SIG-M5 treated with dmso at 0.1 percent for 504 hours (cell line): ENCODE measurements at regions not wholly inside any gene's neighbourhood (a gene's known extent, or its start where the extent isn't known, plus 50 kb on each side); places are given as distances from the start of the nearest gene placed in this dataset.
"Not testable (repeated sequence)": the region's sequence is repeated elsewhere in the genome, so short reads cannot be mapped to it uniquely, and the experiment has no call there.

Source experiments
- DNase-seq: peaks from one replicate; lab custom pipeline; 2025; ENCODE audit not compliant: unreplicated experiment; lab: John Stamatoyannopoulos, UW

DNA sequence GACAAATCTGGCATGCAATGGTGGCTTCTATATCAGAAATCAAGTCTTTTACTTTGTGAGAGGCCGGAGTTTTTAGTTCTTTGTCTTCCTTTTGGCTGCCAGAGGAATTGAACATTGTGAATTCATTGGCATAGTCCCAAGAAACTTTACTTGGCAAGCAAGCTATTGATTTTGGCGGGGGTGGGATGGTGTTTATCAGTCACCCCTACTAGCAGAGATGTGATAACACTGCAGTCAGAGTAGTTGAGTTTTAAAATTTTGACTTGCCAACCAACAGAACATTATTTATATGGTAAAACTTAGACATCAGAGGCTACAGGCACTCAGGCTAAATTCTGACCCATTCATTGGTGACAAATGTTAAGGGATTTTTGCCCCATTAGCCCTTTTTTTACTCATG, 129.7 kb downstream of the FAM72C start:
- DNase-seq: not testable (repeated sequence)

DNA sequence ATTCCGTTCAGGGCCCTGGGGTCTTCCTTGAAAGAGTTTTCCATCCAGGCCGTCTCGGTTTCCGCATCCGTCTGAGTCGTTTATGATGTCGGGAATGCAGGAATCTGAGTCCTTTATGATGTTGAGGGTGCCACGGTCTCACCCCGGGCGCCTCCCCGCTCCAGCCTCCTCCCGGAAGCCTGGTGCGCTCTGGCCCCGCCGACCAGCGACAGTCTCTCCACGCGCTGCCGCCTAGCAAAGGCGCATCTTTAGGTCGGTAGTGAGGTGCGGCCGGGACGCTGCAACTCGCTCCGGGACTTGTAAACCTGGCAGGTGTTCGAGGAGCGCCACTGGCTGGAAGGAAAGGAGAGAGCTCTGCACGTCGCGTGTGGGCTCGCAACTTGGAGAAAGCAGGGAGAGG, 132.6 kb downstream of the FAM72C start:
- not testable (repeated sequence) for DNase-seq

DNA sequence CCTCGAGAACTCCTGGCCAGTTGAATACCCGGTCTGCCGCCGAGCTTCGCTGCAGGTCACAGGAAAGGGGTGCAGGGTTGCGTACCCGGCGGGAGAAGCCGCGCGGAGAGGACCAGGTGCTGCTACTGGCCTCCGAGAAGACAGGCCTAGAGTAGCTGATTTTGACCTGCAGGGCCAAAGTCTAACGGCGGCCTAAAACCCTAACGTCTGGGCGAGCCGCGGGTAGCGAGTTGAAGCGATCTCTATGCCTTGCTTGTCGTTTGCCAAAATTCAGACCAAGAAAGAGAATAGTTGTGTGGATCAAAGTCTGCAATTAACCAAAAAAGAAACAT, 133.2 kb downstream of the FAM72C start:
- DNase-seq: not testable (repeated sequence)

DNA sequence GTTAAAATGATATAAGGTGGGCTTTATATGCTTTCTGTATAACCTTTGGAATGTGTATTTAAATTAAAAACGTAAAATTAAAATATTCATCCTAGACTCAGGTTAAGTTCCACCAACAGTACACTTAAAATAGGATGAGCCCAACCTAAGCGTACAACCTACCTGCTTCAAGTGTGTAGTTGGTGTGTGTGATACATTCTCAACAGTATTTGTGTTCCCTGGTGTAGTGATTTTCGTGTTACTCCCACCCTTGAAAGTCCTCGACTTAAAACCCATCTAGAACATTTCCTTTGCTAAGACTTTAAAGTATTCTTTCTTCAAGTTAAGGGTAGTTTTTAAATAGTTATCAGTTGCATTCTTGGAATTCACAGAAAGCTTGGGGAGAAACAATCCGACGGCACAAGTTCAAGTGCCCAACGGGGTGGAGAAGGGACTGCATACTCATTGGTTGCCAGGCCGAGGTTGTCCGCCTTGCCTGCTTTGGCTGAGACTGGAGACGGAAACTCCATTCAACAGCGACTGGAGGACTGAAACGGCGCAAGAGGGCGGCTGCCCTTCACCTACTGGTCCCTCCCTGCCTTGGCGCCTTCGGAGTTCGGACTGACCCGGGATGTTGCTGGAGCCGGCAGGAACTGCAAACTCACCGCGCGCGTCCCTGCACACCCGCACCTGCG, 133.7 kb downstream of the FAM72C start:
- not testable (repeated sequence) for DNase-seq

DNA sequence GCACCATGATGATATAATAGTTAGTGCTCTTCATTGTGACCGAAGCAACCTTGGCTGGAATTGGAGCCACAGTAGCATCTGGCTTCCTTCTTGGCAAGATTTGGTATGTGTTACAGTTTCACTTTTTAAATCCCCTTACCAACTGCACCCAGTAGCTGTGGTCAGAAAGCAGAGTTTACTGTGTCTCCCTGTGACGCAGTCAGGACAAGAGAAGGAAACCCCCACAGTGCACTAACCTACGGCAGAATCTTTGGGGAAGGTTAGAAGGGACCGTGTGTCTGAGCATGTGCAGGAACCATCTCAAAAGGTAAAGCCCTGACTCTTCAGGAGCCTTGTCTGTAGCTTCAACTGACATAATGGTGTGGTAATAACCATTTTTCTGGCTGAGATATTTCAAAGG, 138.4 kb downstream of the FAM72C start:
- not testable (repeated sequence) for DNase-seq

DNA sequence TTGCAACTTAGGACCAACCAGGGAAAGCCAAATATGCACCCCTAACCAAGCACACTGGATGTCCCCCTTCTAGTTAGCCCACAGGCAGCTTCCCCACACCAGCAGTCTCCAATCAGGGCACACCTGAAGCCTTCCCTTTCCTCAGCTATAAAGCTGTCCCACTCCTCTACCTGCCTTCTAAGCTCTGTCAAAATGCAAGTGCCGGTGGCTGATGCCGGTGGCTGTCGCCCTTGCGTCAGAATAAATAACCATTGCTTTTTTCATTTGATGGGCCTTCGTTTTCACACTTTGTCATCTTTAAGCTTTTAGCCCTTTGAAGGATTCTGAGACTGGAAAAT, 139.4 kb downstream of the FAM72C start:
- DNase-seq: not testable (repeated sequence)

DNA sequence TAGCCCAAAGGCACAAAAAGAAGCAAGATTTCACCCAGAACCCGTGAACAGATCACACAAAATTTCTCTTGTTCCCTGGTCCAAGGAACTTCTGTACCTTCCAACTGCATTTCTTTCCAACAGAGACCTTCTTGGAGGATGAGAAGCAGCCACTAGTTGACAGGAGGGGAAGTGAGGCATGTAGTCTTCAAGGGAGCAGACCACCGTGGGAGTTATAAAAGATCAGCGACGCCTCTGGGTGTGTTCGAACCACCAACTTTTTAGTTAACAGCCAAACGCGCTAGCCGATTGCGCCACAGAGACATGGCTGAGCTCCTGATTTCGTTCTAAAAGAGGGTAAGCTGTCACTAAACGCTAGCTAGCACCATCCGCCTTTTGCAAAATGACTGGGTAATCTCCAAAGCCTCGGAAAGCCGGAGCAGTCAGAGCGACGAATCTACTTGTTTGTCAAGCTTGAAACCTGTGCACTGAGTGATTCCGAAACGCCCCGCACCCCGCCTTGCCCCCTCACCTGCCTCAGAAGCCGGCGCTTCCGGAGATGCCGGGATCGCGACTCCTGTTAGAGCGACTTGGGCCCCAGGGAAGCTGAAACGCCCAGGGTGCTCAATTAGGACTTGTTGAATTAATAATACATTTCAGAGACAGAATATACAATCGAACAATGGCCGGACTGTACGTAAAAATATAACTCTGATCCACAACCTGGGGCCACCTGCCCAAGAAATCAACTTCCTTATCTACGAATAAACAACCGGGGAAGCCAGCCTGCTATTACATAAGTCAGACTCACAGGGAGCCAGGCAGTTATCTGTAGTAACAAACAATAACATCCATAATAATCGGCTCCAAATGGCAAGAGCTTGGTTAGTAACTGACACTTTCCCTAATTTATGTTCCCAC, 140.1 kb downstream of the FAM72C start:
- DNase-seq: not testable (repeated sequence)

DNA sequence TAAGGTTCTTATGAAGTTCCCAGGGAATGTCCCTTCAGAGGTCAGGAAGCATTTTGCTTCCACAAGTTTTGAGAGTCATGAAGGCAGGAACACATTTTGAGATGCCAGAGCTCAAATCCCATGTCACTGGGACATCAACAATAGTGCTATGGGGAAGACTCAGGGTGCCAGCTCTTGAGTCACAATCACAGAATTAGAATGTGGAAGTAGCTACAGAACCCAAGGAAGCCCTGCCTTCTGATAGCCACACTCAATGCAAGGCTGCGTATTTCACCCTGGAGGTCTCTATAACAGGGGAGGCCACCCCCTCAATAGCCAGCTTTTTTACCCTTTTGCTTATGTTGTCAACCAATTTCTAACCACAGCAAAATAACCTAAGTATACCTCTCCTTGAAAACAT, 145.6 kb downstream of the FAM72C start:
- not testable (repeated sequence) for DNase-seq

DNA sequence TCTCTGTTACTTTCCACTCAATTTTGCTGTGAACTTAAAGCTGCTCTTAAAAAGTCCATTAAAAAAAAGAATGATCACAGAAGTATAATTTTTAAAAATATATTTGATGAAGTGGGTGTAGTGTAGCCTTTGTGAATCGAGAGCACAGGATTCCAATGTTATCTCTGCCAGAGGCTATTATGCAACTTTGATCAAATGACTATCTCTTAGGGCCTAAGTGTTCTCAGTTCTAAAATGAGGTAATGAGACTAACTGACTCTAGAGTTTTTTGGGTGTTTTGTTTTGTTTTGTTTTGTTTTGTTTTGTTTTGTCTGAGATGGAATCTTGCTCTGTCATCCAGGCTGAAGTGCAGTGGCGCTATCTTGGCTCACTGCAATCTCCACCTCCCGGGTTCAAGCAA, 147.5 kb downstream of the FAM72C start:
- DNase-seq: not testable (repeated sequence)

DNA sequence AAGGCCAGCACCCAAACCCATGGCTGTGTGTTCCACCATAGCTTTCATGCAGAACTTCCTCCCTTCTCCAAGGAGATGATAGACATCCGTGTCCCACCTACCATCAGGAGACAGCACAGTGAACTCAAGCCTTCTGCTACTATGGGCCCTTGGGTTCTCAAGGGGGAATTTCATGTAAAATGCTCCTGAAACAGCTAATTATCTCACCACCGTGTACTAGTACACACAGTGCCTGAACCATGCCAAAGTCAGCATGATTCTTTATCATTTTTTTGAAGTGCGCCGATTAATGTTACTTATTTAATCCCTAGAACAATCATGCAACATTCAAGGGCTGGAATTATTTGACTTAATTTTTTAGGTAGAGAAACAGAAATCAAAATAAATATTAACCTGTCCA, 151.7 kb downstream of the FAM72C start:
- DNase-seq: not testable (repeated sequence)

DNA sequence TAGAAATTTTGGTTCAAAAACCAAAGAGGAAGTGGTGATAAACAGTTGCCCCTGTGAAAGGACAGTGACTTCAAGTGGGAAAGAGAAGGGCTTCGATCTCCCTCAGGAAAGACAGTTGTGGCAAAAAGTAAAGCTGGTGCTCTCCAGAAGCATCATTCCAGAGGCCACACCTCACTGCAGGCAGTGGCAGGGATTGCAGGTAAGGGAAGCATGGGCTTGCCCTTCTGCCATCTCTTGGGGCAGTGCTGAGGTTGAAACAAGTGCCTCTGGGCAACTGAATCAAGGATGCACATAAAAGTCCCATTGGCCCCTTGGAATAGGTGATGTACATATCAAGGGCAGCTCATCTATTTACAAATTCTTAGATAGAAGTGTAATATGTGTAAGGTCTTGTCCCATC, 155.4 kb downstream of the FAM72C start:
- not testable (repeated sequence) for DNase-seq

DNA sequence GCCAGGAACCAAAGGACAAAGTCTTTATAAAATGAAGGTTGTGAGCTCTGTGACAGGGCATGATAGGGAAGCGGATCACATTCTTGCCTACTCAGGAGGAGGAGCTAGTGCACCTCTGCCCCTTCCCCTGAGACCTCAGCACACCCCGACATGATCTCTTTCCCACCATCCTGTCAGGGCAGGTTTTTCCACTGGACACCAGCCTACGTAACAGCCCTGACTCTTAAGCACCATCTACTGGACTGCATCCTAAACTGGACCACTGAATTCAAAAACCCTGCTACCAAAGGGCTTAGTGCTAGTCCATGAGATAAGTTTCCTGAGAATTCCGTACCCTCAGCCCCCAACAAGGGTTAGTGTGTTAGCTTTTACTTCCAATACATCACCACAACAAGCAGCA, 166.4 kb downstream of the FAM72C start:
- not testable (repeated sequence) for DNase-seq

DNA sequence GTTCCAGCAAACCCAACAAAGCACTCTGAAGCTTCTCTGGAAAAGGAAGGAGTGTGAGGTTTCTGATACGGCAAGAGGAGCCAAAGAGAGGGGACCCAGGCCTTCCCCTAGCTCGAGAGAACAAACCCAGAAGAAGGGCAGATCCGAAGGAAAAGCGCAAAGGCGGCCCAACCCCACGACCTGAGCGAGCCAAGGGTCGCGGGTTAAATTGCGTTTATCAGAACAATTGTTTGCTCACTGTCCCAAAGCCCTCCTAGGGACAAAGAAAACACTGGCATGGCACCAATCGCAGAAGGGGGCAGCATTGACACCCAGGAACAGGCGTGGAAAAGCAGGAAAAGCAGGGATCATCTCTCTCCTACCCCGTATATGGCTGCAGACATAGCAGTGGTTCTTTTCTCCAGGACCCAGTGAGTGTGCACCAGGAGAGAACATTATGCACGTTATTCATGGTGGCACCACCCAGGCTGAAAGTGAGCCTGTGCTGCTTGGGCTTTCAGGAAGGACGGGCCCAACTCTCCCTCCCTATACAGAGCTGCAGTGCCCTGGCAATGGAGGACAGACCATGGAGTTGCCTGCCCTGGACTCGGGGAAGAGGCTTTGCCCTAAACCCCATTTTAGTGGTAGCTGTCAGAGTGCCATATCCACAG, 167.0 kb downstream of the FAM72C start:
- not testable (repeated sequence) for DNase-seq

DNA sequence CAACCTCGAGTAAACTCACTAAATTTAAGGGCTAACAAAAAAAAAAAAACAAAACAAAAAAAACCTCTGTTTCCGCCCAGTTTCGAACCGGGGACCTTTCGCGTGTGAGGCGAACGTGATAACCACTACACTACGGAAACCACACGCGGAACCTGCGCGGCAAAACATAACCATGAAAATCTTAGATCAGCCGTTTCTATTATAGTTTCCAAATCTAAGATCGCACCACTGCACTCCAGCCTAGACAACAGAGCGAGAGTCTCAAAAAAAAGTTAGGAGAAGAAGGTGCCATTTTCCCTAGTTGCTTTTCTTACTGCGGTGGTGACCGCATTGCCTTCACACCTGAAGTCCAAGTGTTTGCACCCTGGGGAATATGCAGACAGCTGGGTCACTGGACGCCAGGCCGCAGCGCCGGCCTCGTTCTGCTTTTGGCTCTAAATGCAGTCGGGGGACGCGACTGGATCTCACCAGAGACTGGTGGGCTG, 167.8 kb downstream of the FAM72C start:
- DNase-seq: not testable (repeated sequence)

DNA sequence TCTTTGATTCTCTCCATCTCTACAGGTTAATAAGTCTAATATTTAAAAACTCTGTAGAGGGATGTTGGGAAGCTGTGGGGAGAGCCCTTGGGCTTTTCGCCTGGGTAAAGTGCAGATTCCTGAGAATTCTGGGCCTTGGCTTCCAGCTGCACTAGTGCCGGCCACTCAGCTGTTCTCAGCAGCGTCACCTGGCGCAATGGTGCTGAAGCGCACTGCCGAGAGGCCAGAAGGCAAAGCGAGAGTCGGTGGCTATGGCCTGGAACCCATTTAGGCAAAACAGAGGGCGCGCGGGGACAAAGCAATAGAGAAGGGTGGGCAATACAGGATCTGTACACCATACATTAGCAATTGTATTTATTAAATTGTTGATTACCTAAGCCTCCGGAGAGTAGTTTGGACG, 168.7 kb downstream of the FAM72C start:
- not testable (repeated sequence) for DNase-seq

DNA sequence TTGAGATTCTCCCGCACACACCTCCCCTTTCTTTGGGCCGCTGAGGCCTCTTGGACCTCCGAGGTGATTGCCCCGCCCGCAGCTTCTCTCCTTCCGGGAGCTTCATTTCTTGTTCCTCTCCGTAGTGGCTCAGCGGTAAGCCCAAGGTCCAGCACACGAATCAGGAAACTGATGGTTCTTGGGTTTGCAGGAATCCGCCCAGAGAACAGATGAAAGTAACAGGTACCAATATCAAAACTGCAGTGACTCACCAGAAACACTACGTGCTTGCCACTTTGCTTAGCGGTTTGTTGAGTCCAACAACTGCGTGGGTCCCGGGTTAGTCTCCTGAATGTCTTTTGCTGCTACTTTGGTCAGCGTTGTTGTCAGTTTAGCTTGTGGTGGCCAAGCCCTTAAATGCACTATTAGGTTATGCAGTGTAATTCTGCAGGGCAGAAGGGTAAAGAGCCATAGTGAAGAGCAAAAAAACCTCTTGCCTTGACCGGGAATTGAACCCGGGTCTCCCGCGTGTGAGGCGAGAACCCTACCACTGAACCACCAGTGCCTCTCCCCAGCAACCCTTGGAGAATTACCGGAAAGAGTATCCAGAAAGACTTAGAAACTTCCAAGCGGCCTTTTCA, 172.1 kb downstream of the FAM72C start:
- not testable (repeated sequence) for DNase-seq

DNA sequence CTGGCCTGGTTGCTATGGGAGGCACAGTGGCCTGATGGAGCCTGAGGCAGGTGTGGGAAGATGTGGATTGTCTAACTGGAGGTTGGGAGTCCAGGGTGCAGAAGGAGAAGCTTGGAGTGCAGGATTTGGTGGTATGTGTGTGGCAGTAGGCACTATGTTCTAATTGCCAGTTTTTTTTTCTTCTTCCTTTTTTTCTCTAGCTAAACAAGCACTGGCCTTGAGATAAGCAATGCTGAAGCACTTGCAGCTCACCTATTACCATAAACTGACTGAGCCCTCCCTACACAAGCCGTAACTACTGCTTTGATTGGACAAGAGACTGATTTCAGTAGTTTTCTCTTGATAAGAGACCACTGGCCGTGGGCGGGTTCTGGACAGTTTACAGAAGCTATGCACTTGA, 175.4 kb downstream of the FAM72C start:
- not testable (repeated sequence) for DNase-seq

DNA sequence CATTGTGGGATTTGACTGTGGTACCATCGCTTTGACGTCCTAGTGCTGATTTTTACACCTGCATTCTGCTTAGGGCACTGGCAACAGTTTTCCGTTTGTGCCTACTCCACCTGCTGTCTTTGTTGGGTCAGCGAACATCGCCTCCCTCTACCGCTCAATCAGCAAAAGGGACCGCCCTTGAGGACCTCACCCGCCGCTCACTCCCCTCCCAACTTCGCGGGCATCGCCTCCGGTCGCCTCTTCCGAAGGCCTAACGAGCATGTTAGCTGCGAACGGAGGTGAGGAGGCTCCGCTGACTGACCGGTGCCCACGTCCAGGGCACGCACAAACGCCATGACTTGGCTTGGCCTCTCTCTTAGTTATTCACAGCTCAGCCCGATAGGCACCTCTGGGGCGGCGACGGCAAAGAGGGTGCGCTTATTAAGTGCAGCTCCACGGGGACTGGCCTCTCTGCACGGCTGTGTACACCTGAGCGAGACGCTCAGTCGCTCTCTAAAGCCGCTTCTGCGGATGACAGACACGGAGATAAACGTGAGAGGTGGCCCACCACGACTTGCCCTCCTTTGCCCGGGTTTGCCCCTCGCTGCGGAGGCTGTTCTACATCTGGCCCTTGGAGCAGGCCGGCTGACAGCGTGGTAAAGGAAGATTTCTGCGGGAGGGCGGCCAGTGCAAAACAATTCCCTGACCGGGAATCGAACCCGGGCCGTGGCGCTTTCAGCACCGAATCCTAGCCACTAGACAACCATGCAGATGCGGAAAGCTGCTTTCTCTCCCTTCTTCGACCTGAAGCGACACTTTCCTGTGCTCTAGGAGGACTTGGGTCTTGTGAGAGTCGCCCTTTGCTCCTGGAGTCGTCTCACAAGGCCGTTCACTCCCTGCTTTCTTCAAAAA, 179.5 kb downstream of the FAM72C start:
- not testable (repeated sequence) for DNase-seq

DNA sequence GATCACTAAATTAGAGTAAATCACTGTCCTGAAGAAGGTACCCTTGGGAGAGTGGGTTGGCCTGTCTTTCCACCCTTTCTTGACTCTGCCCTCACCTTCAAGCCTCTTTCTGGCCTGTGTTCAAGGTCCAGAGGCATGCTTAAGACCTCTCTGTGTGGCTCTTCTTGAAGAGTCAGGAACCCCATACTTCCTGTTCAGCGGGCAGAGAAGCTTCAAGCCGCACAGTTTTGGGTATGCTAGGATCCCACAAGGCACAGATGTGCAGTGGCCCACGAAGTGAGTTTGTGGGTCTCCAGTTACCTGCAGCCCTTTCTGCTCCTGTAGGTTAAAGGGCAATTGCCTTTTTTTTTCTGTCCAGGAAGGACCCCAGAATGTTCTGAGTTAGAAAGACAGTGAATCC, 185.4 kb downstream of the FAM72C start:
- DNase-seq: not testable (repeated sequence)

DNA sequence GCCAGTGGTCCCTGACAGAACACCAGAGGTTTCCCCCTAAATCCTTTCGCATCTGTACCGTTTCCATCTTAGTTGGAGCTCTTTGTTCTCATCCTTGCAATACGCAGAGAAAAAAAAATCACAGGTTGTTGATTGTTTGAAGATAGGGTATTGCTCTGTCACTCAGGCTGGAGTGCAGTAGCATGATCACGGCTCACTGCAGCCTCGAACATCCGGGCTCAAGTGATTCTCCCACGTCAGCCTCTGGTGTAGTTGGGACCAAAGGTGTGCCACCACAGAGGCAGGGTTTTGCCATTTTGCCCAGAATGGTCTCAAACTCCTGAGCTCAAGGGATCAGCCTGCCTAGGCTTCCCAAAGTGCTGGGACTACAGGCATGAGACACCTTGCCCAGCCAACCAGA, 185.9 kb downstream of the FAM72C start:
- DNase-seq: not testable (repeated sequence)
